ENCODE measurements at regions not wholly inside any gene's neighbourhood (a gene's known extent, or its start where the extent isn't known, plus 50 kb on each side); places are given as distances from the start of the nearest gene placed in this dataset.

- TF ChIP-seq CTCF (IDR thresholded peaks at IDR 0.05; ENCODE audit: poor library complexity) (no peak), EZH2 (IDR thresholded peaks at IDR 0.05; ENCODE audit: borderline replicate concordance) (no peak)
Observed at GRCh38 chr13:38135592-38135991, 214.1 kb upstream of the UFM1 start.
